Stimulated activated CD4-positive, alpha-beta T cell treated with anti-CD3 and anti-CD28 coated beads, Interleukin-1b, Interleukin-23, amount 100 ng/mL, for 48 hours (primary cell): ENCODE measurements at regions not wholly inside any gene's neighbourhood (a gene's known extent, or its start where the extent isn't known, plus 50 kb on each side); places are given as distances from the start of the nearest gene placed in this dataset.
A peak's percentile ranks its signal among the peaks of the same experiment; 100 is the strongest.

Source experiments
- DNase-seq: peaks from one replicate; pipeline ENCODE4 v3.0.0-alpha.2; 2020

- no peak for DNase-seq
Observed at GRCh38 chr10:4332764-4333458, 493.1 kb upstream of the AKR1E2 start.

DNA sequence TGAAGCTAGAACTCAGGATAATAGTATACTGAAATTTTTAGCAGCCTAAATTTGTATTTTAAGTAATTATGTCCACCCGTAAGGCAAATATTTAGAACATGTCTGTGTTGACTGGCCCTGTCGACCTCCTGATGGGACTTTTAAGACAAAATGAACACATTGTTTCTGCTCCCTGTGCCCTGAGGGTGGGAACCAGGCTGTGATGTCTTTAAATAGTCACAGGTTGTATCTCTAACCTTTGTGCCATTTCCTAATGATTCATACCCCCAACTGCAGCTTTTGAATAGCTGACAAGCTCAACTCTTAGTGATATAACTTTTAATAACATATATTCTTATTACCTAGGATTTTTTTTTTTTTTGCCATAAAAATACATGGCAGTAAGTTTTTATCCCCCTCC is 494.9 kb upstream of the AKR1E2 start:
- no peak for DNase-seq

- DNase-seq, result no peak
Observed at GRCh38 chr10:4330636-4331035, 495.4 kb upstream of the AKR1E2 start.

DNA sequence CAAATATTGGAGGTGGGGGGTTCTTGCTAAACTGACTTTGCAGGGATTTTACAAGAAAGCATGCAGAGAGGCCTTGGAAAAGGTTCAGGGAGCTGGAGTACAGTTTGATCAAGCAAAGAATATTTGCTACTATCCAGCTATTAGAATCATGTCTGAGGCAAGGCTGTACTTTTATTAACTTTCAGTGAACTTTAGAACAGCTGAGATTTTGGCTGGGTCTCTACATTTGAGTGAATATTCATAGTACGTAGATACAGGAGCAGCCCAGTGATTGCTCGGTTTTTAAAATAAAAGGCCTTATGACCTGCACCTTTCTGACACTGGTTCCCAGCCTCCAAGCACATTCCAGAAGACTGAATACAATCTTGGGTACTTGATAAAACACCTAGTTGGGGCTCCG is 496.8 kb upstream of the AKR1E2 start:
- DNase-seq, result no peak

- DNase-seq, result no peak
Observed at GRCh38 chr10:4326647-4327046, 499.4 kb upstream of the AKR1E2 start.

GRCh38 chr10:4319870-4320367 is 506.1 kb upstream of the AKR1E2 start:
- no peak for DNase-seq

GRCh38 chr10:4316161-4316810 is 509.7 kb upstream of the AKR1E2 start:
- no peak for DNase-seq

DNA sequence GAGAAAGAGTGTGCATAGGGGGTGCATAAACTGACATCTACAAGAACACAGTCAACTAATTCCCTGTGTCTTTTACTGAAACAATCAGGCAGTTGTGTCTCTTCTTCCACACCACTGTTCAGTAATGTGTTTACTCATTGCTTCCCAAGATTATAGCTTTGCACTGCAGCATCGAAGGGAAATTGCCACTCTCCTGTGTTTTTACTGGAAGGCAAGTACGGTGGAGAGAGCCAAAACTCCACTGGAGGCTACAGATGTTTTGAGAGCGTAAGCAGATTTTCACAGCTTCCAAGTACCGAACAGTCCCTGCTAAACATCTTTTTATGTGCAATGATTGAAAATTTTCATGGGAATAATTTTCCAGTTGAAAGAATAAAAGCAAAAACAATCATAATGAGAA is 510.5 kb upstream of the AKR1E2 start:
- DNase-seq, result no peak

GRCh38 chr10:4313051-4313450 is 513.0 kb upstream of the AKR1E2 start:
- DNase-seq, result no peak

DNA sequence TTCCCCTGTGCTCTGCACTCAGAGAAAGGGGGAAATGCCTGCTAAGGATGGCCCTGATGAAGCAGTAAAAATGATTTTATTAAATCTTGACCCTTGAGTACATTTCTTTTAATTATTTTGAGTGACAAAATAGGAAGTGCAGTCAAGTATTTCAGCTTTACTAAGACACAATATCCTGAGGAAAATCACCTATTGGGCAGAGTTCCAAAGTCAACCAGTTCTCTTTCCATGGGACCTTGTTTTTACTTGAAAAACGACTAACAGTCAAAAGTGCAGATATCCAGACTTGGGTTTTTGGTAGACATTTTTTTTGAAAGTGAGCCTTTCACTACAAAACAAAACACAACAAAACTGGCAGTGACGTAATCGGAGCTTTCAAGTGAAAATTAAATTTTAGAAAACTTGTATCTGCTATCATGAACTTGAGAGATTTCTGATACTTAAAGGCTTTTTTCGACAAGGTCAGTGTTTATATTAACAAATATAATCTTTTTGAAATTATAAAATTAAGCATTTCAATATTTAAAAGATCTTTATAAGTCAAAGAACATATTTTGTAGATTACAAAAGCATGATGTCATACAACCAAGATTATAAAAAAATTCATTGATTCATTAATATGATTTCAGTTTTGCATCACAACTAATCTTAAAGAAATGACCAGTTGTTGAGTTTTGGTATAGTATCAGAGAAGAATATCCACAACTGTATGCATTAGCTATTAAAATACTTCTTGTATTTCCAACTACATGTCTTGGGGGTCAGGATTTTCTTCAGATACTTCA is 513.8 kb upstream of the AKR1E2 start:
- DNase-seq, result no peak

- no peak for DNase-seq
Observed at GRCh38 chr10:4310172-4310571, 515.8 kb upstream of the AKR1E2 start.

DNA sequence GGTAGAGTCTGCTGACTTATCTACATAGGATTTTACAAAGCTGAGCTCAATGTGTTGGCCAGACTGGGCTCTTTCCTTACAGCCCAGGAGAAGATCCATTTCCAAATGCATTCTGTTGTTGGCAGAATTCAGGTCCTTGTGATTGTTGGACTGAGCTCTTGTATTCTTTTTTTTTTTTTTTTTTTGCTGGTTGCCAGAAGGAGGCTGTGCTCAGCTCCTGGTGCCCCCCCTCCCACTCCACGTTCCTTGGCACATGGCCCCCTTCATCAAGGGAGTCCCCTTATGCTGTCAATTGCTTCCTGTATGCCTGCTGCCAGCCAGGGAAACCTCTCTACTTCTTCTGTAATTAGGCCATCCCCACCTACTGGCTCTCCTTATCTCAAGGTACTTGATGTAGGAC is 518.1 kb upstream of the AKR1E2 start:
- DNase-seq, result no peak

DNA sequence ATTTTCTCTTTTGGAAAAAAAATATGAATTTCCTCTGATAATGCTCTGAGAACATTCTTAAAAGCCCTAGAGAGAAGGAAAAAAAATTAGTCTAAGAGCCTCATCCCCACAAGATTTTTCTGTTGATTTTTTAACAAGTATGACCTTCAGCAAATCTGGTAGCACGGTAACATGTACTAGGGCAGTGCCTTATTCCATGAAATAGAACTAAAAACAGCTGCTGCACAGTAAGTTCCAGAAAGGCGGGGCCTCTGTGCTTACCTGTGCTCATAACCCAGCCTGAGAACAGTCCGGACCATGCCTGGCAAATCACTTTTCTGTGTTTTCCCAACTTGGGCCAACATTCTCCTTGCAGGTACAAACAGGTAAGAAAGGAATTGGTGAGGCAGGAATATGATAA is 519.1 kb upstream of the AKR1E2 start:
- no peak for DNase-seq

- no peak for DNase-seq
Observed at GRCh38 chr10:4303045-4303444, 518.0 kb upstream of the KLF6 start.

DNA sequence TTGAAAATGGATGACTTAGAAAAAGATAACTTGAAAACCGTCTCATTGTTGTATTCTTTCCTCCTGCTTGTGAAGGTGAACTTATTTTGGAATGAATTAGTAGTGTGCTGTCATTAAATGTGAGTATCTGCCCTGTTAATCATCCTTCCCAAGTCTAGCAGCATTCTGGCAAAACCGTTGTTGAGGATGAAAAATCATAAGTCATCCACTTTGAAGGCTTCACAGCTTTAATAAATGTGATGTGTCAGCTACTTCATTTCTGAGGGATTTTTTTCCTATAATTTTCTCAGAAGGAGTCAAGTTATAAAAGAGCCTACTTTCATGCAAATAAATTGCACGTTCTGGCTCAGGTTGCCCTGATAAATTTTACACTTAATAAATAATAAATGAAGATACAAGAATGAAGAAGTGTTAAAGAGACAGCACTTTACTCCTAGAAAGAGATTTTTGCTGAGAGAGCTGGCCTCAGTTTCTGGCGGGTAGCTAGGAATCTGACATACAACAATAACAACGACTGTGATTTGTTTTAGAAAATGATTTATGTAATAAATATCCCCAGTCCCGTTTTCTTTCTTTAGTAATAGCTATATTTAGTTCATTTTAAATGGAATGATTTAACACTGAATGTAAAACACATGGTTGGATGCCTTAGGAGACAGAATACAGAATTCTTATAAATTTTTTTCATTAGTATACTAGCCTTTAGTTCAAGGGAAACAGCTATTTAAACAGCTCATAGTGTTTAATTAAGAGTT is 516.5 kb upstream of the KLF6 start:
- no peak for DNase-seq

DNA sequence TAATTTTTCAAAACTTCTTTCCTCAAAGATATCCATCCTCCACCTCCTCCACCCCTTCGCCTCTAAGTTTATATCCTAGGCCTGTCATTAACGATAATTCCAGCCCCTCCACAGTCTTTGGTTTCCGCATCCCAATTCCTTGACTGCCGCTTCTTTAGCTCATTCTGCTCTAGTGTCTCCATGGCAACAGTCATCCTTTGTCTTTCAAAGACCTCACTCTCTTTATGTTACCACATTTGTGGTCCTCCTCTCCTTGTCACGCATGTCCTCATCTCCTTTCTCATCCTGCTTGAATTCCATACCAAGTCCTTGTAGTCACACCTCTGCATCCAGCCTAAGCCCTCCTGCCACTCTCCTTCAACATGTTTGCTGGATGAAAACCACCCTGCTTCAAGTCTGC is 511.2 kb upstream of the KLF6 start:
- no peak for DNase-seq

DNA sequence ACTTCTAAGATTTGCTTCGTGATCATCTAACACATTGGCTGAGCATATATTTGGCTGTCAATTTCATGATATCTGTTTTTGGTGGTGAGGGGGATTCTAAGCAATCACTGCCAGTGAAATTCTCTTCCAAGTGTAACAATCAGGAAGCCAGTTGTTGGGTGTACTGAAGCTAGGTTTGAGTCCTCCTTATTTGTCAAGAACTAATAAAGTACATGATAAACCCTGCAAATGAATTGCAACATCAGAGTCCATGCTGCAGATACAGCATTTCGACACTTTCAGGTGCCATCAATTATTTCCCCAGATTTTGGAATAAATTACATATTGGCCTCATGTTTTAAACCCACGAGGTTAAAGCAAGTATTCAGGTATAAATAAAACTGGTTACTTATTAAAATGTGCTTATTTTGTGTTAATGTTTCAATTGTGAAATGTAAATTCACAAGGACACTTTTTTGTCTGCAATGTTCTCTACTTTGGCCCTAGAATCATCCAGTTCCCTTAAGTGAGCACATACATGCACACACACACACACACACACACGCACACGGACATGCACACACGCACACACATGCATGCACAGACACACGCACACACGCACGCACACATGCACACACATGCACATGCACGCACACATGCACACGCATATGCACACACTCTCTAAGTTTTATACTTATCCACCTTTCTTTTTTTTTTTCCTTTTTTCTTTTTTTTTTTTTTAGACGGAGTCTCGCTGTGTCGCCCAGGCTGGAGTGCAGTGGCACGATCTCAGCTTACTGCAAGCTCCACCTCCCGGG is 510.2 kb upstream of the KLF6 start:
- DNase-seq, result no peak

GRCh38 chr10:4294271-4294670 is 509.3 kb upstream of the KLF6 start:
- no peak for DNase-seq

DNA sequence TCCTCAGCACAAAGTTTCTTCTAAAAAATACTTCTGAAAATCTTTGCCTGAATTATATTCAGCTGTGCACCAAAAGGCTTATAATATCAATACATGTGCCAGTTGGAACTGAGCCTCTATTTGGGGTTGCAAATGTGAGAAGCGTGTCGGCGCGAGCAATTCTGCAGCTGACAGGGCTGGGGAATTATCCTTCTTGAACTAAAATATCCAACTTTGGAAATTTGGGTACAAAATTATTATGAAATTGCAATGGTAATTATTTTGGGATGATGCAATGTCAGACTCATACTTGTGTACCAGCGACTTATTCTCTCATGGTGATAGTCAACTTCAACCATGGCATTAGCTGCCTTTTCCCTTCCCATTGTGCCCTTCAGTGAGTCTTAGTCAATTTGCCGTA is 507.0 kb upstream of the KLF6 start:
- no peak for DNase-seq

GRCh38 chr10:4285121-4285520 is 500.1 kb upstream of the KLF6 start:
- DNase-seq, result peak; percentile 6

DNA sequence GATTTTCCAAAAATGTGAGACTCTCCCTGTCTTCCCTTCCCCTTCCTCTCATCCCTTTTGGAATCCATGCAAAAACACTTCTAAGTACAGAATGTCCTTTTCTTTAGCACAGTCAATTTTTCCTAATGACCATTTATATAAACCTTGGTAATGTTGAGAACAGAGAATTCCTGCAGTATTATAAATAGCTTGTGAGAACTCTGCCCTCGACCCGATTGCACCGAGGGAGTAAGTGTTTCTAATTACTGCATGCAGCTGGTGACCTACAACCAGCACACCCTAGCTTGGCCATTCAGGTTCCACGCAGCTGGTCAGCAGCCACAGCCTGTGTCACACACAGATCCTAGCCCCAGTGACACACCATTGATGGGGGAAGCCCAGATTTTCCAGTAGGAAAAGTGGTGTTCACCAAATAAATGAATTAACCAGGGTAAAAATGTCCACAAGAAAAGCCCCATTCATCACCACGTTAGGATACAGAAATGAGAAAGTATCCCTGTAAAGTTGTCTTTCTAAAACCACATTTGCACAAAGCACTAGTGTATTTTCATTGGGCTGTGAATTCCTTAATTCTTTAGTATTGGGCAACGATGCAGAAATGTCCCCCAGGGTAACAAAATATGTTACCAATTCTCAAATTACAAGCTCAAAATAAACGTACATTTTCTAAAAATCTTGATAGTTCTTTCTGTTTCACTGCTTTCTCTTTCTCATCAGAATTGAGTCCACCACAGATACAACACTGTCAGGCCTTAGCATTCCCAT is 499.0 kb upstream of the KLF6 start:
- no peak for DNase-seq

DNA sequence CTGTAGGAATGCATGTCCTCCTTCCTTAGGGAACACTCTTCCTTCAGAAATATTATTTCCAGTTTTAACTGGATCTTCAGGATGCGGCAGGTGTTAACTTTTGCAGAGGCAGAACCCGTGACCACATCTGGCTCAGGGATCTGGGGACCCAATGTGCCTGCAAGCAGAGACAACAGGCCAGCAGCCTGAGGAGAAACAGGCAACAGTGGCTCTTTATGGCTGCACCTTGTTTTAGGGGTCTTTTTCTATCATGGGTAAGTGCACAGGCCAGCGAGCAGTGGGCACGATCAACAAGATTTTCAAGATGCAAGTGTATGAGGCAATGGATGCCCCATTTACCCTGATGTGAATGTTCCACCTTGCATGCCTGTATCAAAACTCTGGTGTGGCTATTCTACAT is 497.5 kb upstream of the KLF6 start:
- DNase-seq, result no peak
